OCI-M1 (cell line): ENCODE measurements at regions not wholly inside any gene's neighbourhood (a gene's known extent, or its start where the extent isn't known, plus 50 kb on each side); places are given as distances from the start of the nearest gene placed in this dataset.

Experiments
- DNase-seq: peaks from one replicate; lab custom pipeline; 2025; lab: John Stamatoyannopoulos, UW

GRCh38 chr18:43213816-43214215, 63.5 kb downstream of the SYT4 start:
- no peak for DNase-seq

- DNase-seq = no peak
These were observed 66.2 kb downstream of the SYT4 start for GRCh38 chr18:43211059-43211458.

GRCh38 chr18:43195421-43195820, 79.9 kb upstream of the RIT2 start:
- no peak for DNase-seq

GRCh38 chr18:43193336-43193735, 77.9 kb upstream of the RIT2 start:
- no peak for DNase-seq

- no peak for DNase-seq
These were observed 76.9 kb upstream of the RIT2 start for GRCh38 chr18:43192408-43192807.

GRCh38 chr18:43181711-43182110, 66.2 kb upstream of the RIT2 start:
- DNase-seq = no peak

- DNase-seq = no peak
These were observed 65.3 kb upstream of the RIT2 start for GRCh38 chr18:43180814-43181213.

GRCh38 chr18:43175257-43175656, 59.8 kb upstream of the RIT2 start:
- no peak for DNase-seq

- peak; percentile 16 for DNase-seq
These were observed 55.1 kb upstream of the RIT2 start for GRCh38 chr18:43170586-43170985.
